WI38 (cell line): ENCODE measurements at regions not wholly inside any gene's neighbourhood (a gene's known extent, or its start where the extent isn't known, plus 50 kb on each side); places are given as distances from the start of the nearest gene placed in this dataset.

Experiments used
- H3K4me3 ChIP-seq: 2 replicates; pipeline ENCODE4 v1.5.1; 2011; ENCODE audit warnings: low read depth, mild to moderate bottlenecking, control low read depth, low read length
- TF ChIP-seq, protein P1 (sequence below): IDR thresholded peaks from 2 replicates; pipeline ENCODE4 v1.5.1; 2012; ENCODE audit warnings: low read depth, mild to moderate bottlenecking, control low read depth, low read length

DNA sequence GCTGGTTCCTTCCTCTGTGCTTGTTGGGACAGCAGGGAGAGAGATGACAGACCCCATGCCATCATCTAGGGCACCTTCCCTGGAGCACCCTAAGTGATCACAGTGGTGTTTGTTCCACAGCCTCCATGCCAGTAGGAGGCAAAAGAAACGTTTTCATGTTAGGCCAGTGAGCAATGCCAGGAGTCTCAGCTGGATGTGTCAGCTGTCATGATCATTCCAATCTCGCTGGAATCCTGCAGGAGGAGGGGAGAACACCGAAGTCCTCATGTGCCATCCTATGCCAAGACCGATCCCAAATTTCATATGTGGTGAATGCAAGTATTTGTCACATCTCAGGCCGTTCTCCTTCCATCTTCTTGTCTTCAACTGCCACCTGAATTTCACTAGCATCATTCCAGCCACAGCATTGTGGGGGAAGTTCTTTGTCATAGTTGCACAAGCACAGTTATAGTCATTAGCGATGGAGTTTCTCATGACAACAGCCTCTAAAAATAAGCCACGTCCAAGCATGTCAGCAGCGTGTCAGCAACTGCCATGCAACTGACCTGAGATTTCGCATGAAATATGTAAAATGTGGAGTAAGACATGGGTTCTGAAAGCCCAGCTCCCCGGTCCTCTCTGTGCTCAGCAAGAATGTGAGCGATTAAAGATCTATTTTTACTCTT, 97.2 kb upstream of the DNAH5 start:
- TF ChIP-seq, protein P1, sequence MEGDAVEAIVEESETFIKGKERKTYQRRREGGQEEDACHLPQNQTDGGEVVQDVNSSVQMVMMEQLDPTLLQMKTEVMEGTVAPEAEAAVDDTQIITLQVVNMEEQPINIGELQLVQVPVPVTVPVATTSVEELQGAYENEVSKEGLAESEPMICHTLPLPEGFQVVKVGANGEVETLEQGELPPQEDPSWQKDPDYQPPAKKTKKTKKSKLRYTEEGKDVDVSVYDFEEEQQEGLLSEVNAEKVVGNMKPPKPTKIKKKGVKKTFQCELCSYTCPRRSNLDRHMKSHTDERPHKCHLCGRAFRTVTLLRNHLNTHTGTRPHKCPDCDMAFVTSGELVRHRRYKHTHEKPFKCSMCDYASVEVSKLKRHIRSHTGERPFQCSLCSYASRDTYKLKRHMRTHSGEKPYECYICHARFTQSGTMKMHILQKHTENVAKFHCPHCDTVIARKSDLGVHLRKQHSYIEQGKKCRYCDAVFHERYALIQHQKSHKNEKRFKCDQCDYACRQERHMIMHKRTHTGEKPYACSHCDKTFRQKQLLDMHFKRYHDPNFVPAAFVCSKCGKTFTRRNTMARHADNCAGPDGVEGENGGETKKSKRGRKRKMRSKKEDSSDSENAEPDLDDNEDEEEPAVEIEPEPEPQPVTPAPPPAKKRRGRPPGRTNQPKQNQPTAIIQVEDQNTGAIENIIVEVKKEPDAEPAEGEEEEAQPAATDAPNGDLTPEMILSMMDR = no peak
- H3K4me3 ChIP-seq = no peak overlapping the region

DNA sequence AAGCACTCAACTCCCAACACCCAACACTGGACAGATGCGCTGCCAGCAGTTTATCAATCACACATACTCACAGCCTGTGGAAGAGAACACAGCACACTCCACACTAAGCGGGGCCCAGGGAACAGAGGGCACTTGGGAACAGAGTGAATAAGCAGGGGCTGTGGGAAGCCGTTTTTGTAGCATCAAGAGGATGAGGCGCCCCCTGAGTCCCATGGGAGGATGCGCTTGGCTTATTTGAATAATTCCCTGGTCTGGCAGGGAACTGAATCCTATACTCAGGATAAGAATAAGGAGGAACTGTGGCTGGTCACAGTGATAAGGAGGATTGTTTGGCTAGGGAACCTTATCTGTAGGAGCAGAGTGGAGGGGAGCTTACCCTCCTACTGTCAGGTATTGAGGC, 96.1 kb upstream of the DNAH5 start:
- no peak overlapping the region for H3K4me3 ChIP-seq
- TF ChIP-seq, protein P1 = no peak

DNA sequence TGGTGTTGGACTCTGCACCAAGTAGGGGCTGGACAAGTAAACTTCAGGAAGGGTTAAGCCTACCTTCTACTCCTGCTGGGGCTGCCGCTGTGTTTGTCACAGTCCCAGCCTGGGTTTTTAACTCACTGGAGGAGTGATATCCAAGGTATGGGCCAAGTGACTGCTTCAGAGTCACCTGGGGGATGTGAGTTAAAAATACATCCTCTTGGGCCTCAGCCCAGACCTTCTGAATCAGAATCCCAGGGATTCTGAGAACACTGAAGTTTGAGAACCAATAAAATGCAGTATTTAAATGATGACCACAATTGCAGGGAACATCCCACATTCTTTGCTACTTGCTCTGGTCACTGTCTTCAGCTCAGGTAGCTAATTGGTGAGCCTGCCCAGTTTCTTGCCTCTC, 95.1 kb upstream of the DNAH5 start:
- TF ChIP-seq, protein P1 = no peak
- H3K4me3 ChIP-seq = no peak overlapping the region

DNA sequence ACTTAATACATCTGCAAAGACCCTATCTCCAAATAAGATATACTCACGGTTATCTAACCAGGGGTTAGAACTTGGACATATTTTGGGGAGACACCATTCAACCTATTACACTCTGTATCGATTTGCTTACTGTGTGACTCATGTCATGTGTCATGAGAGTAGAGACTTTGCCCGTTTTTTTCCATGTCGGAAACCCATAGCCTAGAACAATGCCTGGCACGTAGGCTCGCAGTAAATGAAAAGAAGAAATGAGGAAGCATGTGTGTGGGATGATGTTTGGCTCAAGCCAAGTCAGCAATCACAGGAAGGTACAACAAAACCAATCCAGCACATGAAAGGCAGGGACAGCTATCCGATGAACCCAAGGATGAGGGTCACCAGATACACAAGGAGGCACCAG, 94.6 kb upstream of the DNAH5 start:
- no peak overlapping the region for H3K4me3 ChIP-seq
- TF ChIP-seq, protein P1 = no peak

DNA sequence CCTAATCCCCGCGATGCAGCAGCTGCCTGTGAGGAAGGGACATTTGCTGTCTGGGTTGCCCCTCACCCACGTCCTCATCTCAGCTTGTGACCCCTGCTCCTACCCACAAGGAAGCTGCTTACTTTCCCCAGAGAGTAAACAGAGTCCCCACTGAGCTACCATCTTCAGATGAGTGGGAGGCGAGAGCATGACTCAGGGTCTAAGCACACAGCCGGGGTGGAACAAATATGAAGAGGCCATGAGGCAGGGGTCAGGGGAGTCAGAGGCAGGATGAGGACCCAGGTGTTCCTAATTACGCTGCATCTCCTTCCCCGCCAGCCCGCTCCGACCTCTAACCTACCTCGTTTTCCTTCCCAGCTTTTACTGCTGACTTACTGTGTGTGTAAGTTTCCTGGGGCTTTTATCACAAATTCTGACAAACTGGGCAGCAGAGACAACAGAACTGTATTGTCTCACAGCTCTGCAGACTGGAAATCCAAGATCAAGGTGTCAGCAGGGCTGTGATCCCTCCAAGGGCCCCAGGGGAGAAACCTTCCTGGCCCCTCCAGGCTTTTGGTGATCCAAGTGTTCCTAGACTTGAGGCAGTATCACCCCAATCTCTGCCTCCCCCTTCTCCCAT, 94.0 kb upstream of the DNAH5 start:
- TF ChIP-seq, protein P1 = no peak
- no peak overlapping the region for H3K4me3 ChIP-seq

DNA sequence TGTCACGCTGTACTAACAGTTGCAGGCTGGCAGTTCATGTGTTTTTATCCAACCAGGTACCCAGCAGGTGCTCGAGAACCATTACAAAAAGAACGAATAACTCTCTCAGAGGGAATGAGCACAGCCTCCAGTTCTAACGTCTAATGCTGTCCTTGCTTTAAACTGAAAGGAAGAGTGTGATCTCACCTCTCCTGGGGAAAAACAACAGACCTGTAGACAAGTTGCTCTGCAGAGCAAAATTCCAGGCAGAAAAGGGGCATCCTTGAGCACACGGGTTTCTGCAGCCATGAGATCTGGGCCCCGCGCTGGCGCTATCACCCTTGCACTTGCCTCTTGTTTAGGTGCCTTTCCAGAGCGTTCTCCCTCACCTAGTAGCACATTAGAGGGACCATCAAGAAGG, 92.5 kb upstream of the DNAH5 start:
- H3K4me3 ChIP-seq = no peak overlapping the region
- TF ChIP-seq, protein P1 = no peak

DNA sequence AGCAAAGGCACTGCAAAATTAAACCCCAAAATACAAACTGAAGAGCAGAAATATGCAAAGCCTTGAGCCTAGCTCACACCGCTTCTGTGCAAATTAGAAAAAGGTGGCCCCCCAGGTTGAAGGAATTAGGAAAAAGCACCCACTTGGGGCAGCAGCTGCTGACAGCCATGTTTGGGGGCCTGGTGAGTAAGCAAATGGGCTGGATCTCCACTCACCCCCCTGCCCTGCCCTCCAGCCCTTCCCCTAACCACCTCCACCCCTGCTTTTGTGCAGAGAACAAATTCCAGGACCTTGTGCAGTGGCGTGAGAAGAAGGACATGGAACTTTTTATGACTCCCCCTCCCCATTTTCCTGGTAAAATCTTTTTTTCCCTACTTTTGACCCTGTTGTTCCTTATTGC, 92.0 kb upstream of the DNAH5 start:
- TF ChIP-seq, protein P1 = no peak
- no peak overlapping the region for H3K4me3 ChIP-seq
